B cell (primary cell): ENCODE measurements at regions not wholly inside any gene's neighbourhood (a gene's known extent, or its start where the extent isn't known, plus 50 kb on each side); places are given as distances from the start of the nearest gene placed in this dataset.

Experiments used
- ATAC-seq: fragments of 200-7000 bp; cut with Tn5 transposase; one replicate; pipeline ENCODE4 v1.10.0; 2021; ENCODE audit warnings: low read depth, mild to moderate bottlenecking, moderate number of reproducible peaks, moderate library complexity
- CTCF ChIA-PET: fragments of 350-600 bp; sonication (Branson Sonifier 250); formaldehyde crosslinking; loops from one replicate; lab custom pipeline; 2021; ENCODE audit warnings: antibody characterized with exemption, inconsistent platforms; lab: Charles Lee
- POLR2A ChIA-PET: fragments of 350-600 bp; sonication (Branson Sonifier 250); formaldehyde crosslinking; loops from one replicate; lab custom pipeline; 2021; ENCODE audit warnings: antibody characterized with exemption; lab: Charles Lee
- DNase-seq: peaks from one replicate; pipeline ENCODE4 v3.0.0; 2013
- H2AFZ ChIP-seq: 2 replicates; pipeline ENCODE4 v1.6.1; 2012; ENCODE audit warnings: mild to moderate bottlenecking, low read depth, low read length; ENCODE audit not compliant: insufficient read depth, poor library complexity, severe bottlenecking
- H3K27ac ChIP-seq, 2 donors: 1 replicate in 1 of 2; 2 replicates in 1 of 2; pipeline ENCODE4 v1.5.1; 2012 to 2013; ENCODE audit warnings: low read length in 2 of 2, mild to moderate bottlenecking in 2 of 2, moderate library complexity in 1 of 2
- H3K27me3 ChIP-seq, 4 experiments: fragments of 200-600 bp in 1 of 4; sonication (generic) in 1 of 4; replicated peaks in 1 of 4; 1 replicate in 2 of 4; 2 replicates in 2 of 4; pipeline versions ENCODE4 v1.6.1 to v1.7.0; 2013 to 2016; ENCODE audit warnings: low read length in 3 of 4, mild to moderate bottlenecking in 2 of 4, mixed read lengths in 1 of 4, moderate library complexity in 1 of 4; ENCODE audit not compliant: insufficient read depth in 4 of 4, control insufficient read depth in 3 of 4; ENCODE audit errors: control extremely low read depth in 1 of 4
- H3K36me3 ChIP-seq, 2 experiments: replicated peaks in 1 of 2; 1 replicate in 1 of 2; 2 replicates in 1 of 2; pipeline versions ENCODE4 v1.6.1 to v1.7.1; 2013; ENCODE audit warnings: low read length in 1 of 2; ENCODE audit not compliant: insufficient read depth in 2 of 2, control insufficient read depth in 1 of 2; ENCODE audit errors: control extremely low read depth in 1 of 2, extremely low read depth in 1 of 2
- H3K4me1 ChIP-seq, 2 donors: fragments of 200-600 bp in 1 of 2; sonication (generic) in 1 of 2; 1 replicate in 1 of 2; 2 replicates in 1 of 2; pipeline versions ENCODE4 v1.5.1 to v1.6.1; 2013 to 2017; ENCODE audit warnings: low read length in 2 of 2; ENCODE audit not compliant: control insufficient read depth in 2 of 2, insufficient read depth in 2 of 2
- H3K4me2 ChIP-seq: replicated peaks from 2 replicates; pipeline ENCODE3; 2012; ENCODE audit warnings: mild to moderate bottlenecking, low read depth, low read length; ENCODE audit not compliant: poor library complexity, severe bottlenecking
- H3K4me3 ChIP-seq, 5 experiments: fragments of 200-600 bp in 1 of 5; sonication (generic) in 1 of 5; 1 replicate in 3 of 5; 2 replicates in 2 of 5; pipeline versions ENCODE4 v1.5.1 to v1.7.0; 2011 to 2016; ENCODE audit warnings: low read length in 4 of 5, mild to moderate bottlenecking in 4 of 5, low read depth in 2 of 5, control low read depth in 1 of 5, moderate library complexity in 1 of 5; ENCODE audit not compliant: insufficient read depth in 1 of 5; ENCODE audit errors: control extremely low read depth in 1 of 5, extremely low read depth in 1 of 5
- H3K79me2 ChIP-seq: fragments of 200-600 bp; sonication (generic); one replicate; pipeline ENCODE4 v1.6.0; 2016; ENCODE audit warnings: low read length; ENCODE audit not compliant: control insufficient read depth, insufficient read depth
- H3K9ac ChIP-seq: fragments of 200-600 bp; sonication (generic); 2 replicates; pipeline ENCODE4 v1.6.1; 2017; ENCODE audit warnings: mild to moderate bottlenecking, low read length, moderate library complexity
- H3K9me3 ChIP-seq, 3 donors: one replicate each; pipeline versions ENCODE4 v1.6.1 to v1.7.1; 2013; ENCODE audit warnings: low read length in 2 of 3; ENCODE audit not compliant: control insufficient read depth in 2 of 3, insufficient read depth in 1 of 3; ENCODE audit errors: control extremely low read depth in 1 of 3
- H4K20me1 ChIP-seq: 2 replicates; pipeline ENCODE4 v1.6.0; 2012; ENCODE audit warnings: mild to moderate bottlenecking, low read length; ENCODE audit not compliant: insufficient read depth, control insufficient read depth, poor library complexity, severe bottlenecking
- H3K27ac Mint-ChIP-seq: one replicate; pipeline ENCODE4 v1.8.0; 2021; ENCODE audit warnings: mixed read lengths
- H3K27me3 Mint-ChIP-seq: one replicate; pipeline ENCODE4 v1.8.0; 2021; ENCODE audit warnings: mixed read lengths
- H3K4me1 Mint-ChIP-seq: one replicate; pipeline ENCODE4 v1.8.0; 2021; ENCODE audit warnings: mixed read lengths
- H3K4me3 Mint-ChIP-seq: one replicate; pipeline ENCODE4 v1.8.0; 2021; ENCODE audit warnings: mixed read lengths
- H3K9me3 Mint-ChIP-seq: one replicate; pipeline ENCODE4 v1.8.0; 2022; ENCODE audit warnings: mixed read lengths; ENCODE audit not compliant: insufficient read depth
- EZH2 ChIP-seq: IDR thresholded peaks from 2 replicates; pipeline ENCODE4 v1.6.1; 2012; ENCODE audit warnings: borderline replicate concordance, low read depth, mild to moderate bottlenecking, moderate library complexity, low read length; ENCODE audit not compliant: insufficient read depth, poor library complexity, severe bottlenecking
- WGBS: methylation state at CpG from one replicate; pipeline ENCODE4 v1.1.5; 2013; ENCODE audit warnings: missing lambda C conversion rate; ENCODE audit not compliant: insufficient coverage; 5-methylcytosine and 5-hydroxymethylcytosine counted together
- intact Hi-C: fragments of 100-400 bp; cut with micrococcal nuclease; formaldehyde crosslinking; loops from one replicate; pipeline ENCODE4 v1.10.0; 2022
- TF ChIP-seq, protein P1 (sequence below): fragments of 200-600 bp; IDR thresholded peaks from one replicate; pipeline ENCODE4 v1.8.0; 2022; ENCODE audit warnings: antibody characterized with exemption, mild to moderate bottlenecking

DNA sequence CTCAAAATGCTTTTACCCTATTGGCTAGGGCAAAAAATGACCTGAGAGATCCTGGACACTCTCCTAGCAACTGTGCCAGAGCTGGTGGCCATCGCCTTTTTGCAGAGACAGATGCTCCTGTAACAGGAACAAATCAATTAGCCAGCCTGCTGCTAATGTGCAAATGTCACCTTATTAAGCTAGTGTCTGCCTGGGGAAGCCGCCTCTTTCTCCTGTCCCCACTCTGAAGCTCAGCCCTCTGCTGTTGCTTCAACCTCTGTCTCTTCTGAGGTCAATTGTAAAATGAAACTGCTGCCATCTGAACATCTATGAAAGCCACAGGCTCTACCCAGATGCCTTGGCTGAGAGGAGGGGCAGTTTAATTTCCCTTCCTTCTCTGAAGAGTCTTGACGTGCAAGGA, 85.5 kb upstream of the CACNA1E start:
- H3K4me3 Mint-ChIP-seq, result no peak overlapping the region
- Histone ChIP-seq H4K20me1 (no peaks in the 10 kb centered on the region), H3K79me2 (no peaks in the 10 kb centered on the region), H3K36me3 (no peaks in the 10 kb centered on the region), H3K27me3 (peaks cover 0 to 3% (median 0%) of the 10 kb centered on the region in 4 experiments), H3K9me3 (no peaks in the 10 kb centered on the region), H3K4me2 (no peak overlapping the region), H3K4me1 (no peaks in the 10 kb centered on the region), H3K4me3 (no peak overlapping the region), H3K27ac (no peak overlapping the region), H3K9ac (no peak overlapping the region), H2AFZ (no peak overlapping the region)
- TF ChIP-seq EZH2, result no peak
- TF ChIP-seq, protein P1, sequence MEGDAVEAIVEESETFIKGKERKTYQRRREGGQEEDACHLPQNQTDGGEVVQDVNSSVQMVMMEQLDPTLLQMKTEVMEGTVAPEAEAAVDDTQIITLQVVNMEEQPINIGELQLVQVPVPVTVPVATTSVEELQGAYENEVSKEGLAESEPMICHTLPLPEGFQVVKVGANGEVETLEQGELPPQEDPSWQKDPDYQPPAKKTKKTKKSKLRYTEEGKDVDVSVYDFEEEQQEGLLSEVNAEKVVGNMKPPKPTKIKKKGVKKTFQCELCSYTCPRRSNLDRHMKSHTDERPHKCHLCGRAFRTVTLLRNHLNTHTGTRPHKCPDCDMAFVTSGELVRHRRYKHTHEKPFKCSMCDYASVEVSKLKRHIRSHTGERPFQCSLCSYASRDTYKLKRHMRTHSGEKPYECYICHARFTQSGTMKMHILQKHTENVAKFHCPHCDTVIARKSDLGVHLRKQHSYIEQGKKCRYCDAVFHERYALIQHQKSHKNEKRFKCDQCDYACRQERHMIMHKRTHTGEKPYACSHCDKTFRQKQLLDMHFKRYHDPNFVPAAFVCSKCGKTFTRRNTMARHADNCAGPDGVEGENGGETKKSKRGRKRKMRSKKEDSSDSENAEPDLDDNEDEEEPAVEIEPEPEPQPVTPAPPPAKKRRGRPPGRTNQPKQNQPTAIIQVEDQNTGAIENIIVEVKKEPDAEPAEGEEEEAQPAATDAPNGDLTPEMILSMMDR, result no peak
- POLR2A ChIA-PET, result no interaction called here
- WGBS, result 73% methylated on average over 3 of the region's 3 CpGs
- no peak overlapping the region for H3K27ac Mint-ChIP-seq
- intact Hi-C loops, result no loop called here
- no peak for DNase-seq
- H3K9me3 Mint-ChIP-seq, result no peaks in the 10 kb centered on the region
- CTCF ChIA-PET, result no interaction called here
- ATAC-seq, result no peak
- peaks cover 11% of the 10 kb centered on the region for H3K27me3 Mint-ChIP-seq
- H3K4me1 Mint-ChIP-seq, result no peaks in the 10 kb centered on the region

- no peaks in the 10 kb centered on the region for H3K79me2 ChIP-seq
- ChIA-PET CTCF (no interaction called here), POLR2A (no interaction called here)
- no peaks in the 10 kb centered on the region for H4K20me1 ChIP-seq
- no peaks in the 10 kb centered on the region for H3K36me3 ChIP-seq
- H3K27ac ChIP-seq, result no peak overlapping the region
- H2AFZ ChIP-seq, result no peak overlapping the region
- H3K4me3 Mint-ChIP-seq, result no peak overlapping the region
- no peaks in the 10 kb centered on the region for H3K4me1 Mint-ChIP-seq
- no peak for DNase-seq
- no peak for ATAC-seq
- H3K4me3 ChIP-seq, result no peak overlapping the region
- intact Hi-C loops, result no loop called here
- H3K9ac ChIP-seq, result no peak overlapping the region
- peaks cover 10% of the 10 kb centered on the region for H3K27me3 Mint-ChIP-seq
- no peaks in the 10 kb centered on the region for H3K9me3 ChIP-seq
- 76% methylated on average over 4 of the region's 4 CpGs for WGBS
- H3K4me1 ChIP-seq, result no peaks in the 10 kb centered on the region
- H3K9me3 Mint-ChIP-seq, result no peaks in the 10 kb centered on the region
- peaks cover 0 to 3% (median 0%) of the 10 kb centered on the region in 4 experiments for H3K27me3 ChIP-seq
- TF ChIP-seq, protein P1, result no peak
- TF ChIP-seq EZH2, result no peak
- H3K4me2 ChIP-seq, result no peak overlapping the region
- no peak overlapping the region for H3K27ac Mint-ChIP-seq
These were observed 84.8 kb upstream of the CACNA1E start for GRCh38 chr1:181398544-181398943.
